GM13977 (cell line): ENCODE measurements at regions not wholly inside any gene's neighbourhood (a gene's known extent, or its start where the extent isn't known, plus 50 kb on each side); places are given as distances from the start of the nearest gene placed in this dataset.

Source experiments
- DNase-seq: peaks from one replicate; pipeline ENCODE4 v3.0.0; 2012; ENCODE audit warnings: low spot score
- CTCF ChIP-seq: IDR thresholded peaks from 2 replicates; pipeline ENCODE4 v1.5.1; 2012; ENCODE audit warnings: mild to moderate bottlenecking, control low read depth; ENCODE audit not compliant: insufficient read depth; ENCODE audit errors: extremely low read depth, missing control alignments
- in situ Hi-C: fragments of 300-500 bp; cut with MboI; formaldehyde crosslinking; loops from one replicate; pipeline ENCODE4 v1.12.0; 2022; ENCODE audit warnings: low sequenced_read_pairs, low pct_unique_long_range_greater_than_20kb, mixed read lengths, inconsistent platforms; ENCODE audit not compliant: unreplicated experiment

DNA sequence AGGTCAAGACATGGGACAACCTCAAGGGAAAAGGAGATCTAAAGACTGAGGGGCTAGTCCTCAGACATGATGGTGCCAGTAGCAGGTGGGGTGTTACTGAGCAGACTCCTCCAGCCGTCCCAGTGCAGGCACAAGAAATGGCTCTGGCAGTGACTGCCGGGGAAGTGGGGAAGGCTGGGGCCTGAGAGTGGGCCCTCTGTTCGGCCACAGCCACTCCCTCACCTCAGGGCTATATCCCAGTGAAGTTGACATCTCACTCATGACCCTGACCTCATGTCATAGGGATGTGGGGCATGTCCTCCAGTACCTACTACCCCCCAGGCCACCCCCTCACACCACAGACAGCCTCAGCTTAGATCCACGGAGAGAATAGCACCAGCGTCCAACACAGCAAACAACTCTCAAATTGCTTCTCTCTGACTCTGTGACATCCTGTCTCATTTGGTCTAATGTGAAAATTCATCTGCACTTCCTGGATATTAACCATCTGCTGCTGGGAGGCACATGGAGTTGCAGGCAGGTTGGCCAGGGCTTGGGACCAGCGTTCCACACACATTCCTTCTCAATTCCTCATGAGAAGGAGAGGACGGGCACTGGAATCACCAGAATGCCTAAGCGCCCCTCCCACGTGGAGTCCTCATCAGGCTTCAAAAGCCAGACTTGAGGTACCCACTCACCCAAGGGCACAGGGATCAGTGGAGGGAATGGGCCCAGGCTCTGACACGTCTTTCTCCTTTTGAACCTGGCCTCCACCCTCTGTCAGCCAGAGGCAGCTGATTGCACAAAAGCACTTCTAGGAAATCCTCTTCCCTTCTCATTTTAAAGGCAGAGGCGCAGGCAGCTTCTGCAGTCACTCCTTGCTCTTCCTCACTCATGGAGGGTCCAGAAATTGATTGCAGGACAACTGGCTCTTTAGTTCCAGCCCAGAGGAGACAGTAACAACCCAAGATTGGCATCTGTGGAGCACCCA lies 163.6 kb upstream of the CST7 start:
- no peak for TF ChIP-seq CTCF
- DNase-seq = no peak
- in situ Hi-C loops = no loop called here

GRCh38 chr20:24786111-24786495 lies 163.0 kb upstream of the CST7 start:
- DNase-seq = no peak
- TF ChIP-seq CTCF = no peak
- in situ Hi-C loops = no loop called here

DNA sequence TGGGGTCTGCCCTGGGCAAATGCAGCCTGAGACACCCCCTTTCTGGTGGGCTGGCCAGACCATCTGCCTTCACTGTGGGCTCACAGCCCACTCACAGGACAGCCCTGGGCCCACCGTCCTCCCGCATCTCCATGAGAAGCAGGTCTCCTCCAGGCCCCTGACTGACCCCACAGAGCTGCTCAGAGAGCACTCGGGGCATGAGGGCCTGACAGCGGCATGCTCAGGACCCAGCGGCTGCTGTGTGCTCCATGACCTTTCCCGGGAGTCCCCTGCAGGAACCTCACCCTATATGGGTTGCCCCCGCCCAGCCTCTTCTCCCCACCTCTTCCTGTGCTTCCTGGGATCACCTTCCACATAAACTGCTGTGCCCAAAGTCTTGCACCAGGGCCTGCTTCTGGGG lies 162.4 kb upstream of the CST7 start:
- TF ChIP-seq CTCF = no peak
- DNase-seq = no peak
- in situ Hi-C loops = no loop called here

- in situ Hi-C loops = no loop called here
- no peak for TF ChIP-seq CTCF
- no peak for DNase-seq
Observed at GRCh38 chr20:24787071-24787470, 162.0 kb upstream of the CST7 start.

DNA sequence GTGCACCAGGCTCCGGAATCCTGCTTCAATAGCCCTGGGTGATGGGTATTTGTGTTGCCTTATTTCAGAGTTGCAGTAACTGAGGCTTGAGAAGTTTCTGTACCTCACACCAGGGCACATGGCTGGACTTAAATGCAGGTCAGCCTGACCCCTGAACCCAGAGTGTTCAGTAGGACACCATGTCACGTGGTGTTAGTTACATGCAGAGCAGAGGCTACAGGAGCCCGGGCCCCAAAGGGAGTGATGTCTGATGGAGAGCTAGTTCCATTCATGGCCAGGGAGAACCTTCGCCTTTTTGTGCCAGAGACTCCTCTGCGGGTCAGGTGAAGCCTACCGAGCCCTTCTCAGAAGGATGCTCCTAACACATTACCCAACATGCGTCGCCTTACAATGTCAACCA lies 161.4 kb upstream of the CST7 start:
- TF ChIP-seq CTCF = no peak
- in situ Hi-C loops = no loop called here
- DNase-seq = no peak

DNA sequence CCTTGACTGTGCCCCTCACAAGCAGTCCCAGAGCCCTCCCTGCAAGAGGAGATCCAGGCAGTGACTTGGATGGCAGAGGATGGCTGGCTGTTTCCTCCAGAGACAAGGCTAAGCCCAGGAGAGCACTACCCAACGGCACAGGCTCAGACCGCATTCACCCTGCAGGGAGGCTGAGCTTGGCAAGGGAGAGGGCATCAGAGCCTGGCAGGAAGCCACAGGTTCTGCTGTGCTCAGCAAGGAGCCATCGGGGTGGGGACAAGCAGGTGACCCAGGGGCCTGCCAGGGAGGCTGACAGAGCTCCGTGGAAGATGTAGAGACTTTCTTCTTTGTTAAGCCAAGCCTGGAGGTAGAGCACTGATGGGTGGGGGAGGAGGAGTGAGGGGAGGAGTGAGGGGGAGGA lies 159.2 kb upstream of the CST7 start:
- in situ Hi-C loops = no loop called here
- DNase-seq = no peak
- TF ChIP-seq CTCF = no peak
